HCT116 (cell line): ENCODE measurements at regions not wholly inside any gene's neighbourhood (a gene's known extent, or its start where the extent isn't known, plus 50 kb on each side); places are given as distances from the start of the nearest gene placed in this dataset.

Experiments used
- ATAC-seq: fragments of 200-7000 bp; cut with Tn5 transposase; 2 replicates; pipeline ENCODE4 v1.9.1; 2020; ENCODE audit warnings: mild to moderate bottlenecking, moderate library complexity
- BruUV-seq: library from RNA; stranded (reverse); fragments of 400-500 nt; replicated peaks from 2 replicates; lab custom pipeline; 2021; lab: Mats Ljungman, UMichigan
- CTCF ChIA-PET: fragments of 300-600 bp; sonication (Branson Sonifier 250); formaldehyde crosslinking; loops from one replicate; lab custom pipeline; 2021; ENCODE audit warnings: antibody characterized with exemption; lab: Charles Lee
- POLR2A ChIA-PET: fragments of 300-600, 350-600 bp; sonication (Branson Sonifier 250); formaldehyde crosslinking; loops from one replicate; lab custom pipeline; 2021; ENCODE audit warnings: antibody characterized with exemption; lab: Charles Lee
- RAD21 ChIA-PET, 2 experiments: fragments of 300-600 bp; sonication (Branson Sonifier 250); formaldehyde crosslinking; loops; one replicate each; lab custom pipeline; 2023; ENCODE audit warnings: low total read pairs in 2 of 2; ENCODE audit not compliant: uncharacterized antibody in 2 of 2, unreplicated experiment in 2 of 2, low non-redundant PET in 1 of 2; lab: Charles Lee
- DNase-seq: peaks from one replicate; pipeline ENCODE4 v3.0.0-alpha.2; 2010; ENCODE audit warnings: low read depth, low spot score
- H2AFZ ChIP-seq: fragments of 200-600 bp; shearing (Covaris generic), sonication (generic); 2 replicates; pipeline ENCODE4 v1.6.1; 2017; ENCODE audit warnings: low read depth, mixed run types, mixed read lengths, antibody characterized with exemption, low read length; ENCODE audit not compliant: poor library complexity, severe bottlenecking
- H3K27ac ChIP-seq: 2 replicates; pipeline ENCODE4 v1.5.1; 2012; ENCODE audit warnings: low read depth, low read length
- H3K27me3 ChIP-seq: fragments of 200-600 bp; sonication (generic); 2 replicates; pipeline ENCODE4 v1.6.1; 2016; ENCODE audit warnings: mixed run types, low read length, mixed read lengths; ENCODE audit not compliant: insufficient read depth
- H3K36me3 ChIP-seq, 2 experiments: fragments of 200-500 bp in 1 of 2; fragments of 200-600 bp in 1 of 2; sonication (Bioruptor generic) in 1 of 2; sonication (generic) in 1 of 2; 2 replicates each; pipeline versions ENCODE4 v1.5.1 to v1.6.1; 2014 to 2016; ENCODE audit warnings: low read length in 2 of 2, inconsistent platforms in 1 of 2, mixed read lengths in 1 of 2, mixed run types in 1 of 2; ENCODE audit not compliant: insufficient read depth in 2 of 2, control insufficient read depth in 1 of 2
- H3K4me1 ChIP-seq, 2 experiments: fragments of 200-600 bp in 1 of 2; sonication (generic) in 1 of 2; 2 replicates each; pipeline versions ENCODE4 v1.5.1 to v1.6.1; 2012 to 2017; ENCODE audit warnings: low read length in 2 of 2, inconsistent platforms in 1 of 2, mild to moderate bottlenecking in 1 of 2, mixed read lengths in 1 of 2, mixed run types in 1 of 2, moderate library complexity in 1 of 2; ENCODE audit not compliant: insufficient read depth in 2 of 2, control insufficient read depth in 1 of 2
- H3K4me2 ChIP-seq: fragments of 200-600 bp; sonication (generic); 2 replicates; pipeline ENCODE4 v1.6.1; 2017; ENCODE audit warnings: mixed run types, low read length, mixed read lengths
- H3K4me3 ChIP-seq, 2 experiments: fragments of 200-600 bp in 1 of 2; sonication (generic) in 1 of 2; replicated peaks in 1 of 2; 2 replicates each; pipeline ENCODE4 v1.5.1; 2011 to 2016; ENCODE audit warnings: low read length in 2 of 2, control low read depth in 1 of 2, low read depth in 1 of 2, mild to moderate bottlenecking in 1 of 2, mixed read lengths in 1 of 2, mixed run types in 1 of 2
- H3K79me2 ChIP-seq: fragments of 200-600 bp; sonication (generic); 2 replicates; pipeline ENCODE4 v1.6.1; 2017; ENCODE audit warnings: mild to moderate bottlenecking, mixed run types, low read length, moderate library complexity, mixed read lengths; ENCODE audit not compliant: insufficient read depth
- H3K9ac ChIP-seq: fragments of 200-600 bp; sonication (generic); 2 replicates; pipeline ENCODE4 v1.6.1; 2016; ENCODE audit warnings: low read length, mixed read lengths
- H3K9me2 ChIP-seq: fragments of 200-600 bp; sonication (generic), shearing (Covaris generic); 2 replicates; pipeline ENCODE4 v1.6.1; 2017; ENCODE audit warnings: mixed run types, mild to moderate bottlenecking, moderate library complexity; ENCODE audit not compliant: insufficient read depth
- H3K9me3 ChIP-seq, 2 experiments: fragments of 200-500 bp in 1 of 2; fragments of 200-600 bp in 1 of 2; sonication (Bioruptor generic) in 1 of 2; sonication (generic) in 1 of 2; 2 replicates each; pipeline ENCODE4 v1.6.1; 2014 to 2017; ENCODE audit warnings: low read length in 2 of 2, mixed read lengths in 2 of 2, inconsistent platforms in 1 of 2, low read depth in 1 of 2, mild to moderate bottlenecking in 1 of 2, mixed run types in 1 of 2, moderate library complexity in 1 of 2; ENCODE audit not compliant: control insufficient read depth in 1 of 2, insufficient read depth in 1 of 2
- H4K20me1 ChIP-seq: fragments of 200-600 bp; sonication (generic), shearing (Covaris generic); 2 replicates; pipeline ENCODE4 v1.6.1; 2017; ENCODE audit warnings: mixed run types, mild to moderate bottlenecking, moderate library complexity; ENCODE audit not compliant: insufficient read depth
- CBX3 ChIP-seq: IDR thresholded peaks from 2 replicates; pipeline ENCODE4 v1.6.1; 2012; ENCODE audit warnings: low read depth
- CEBPB ChIP-seq: IDR thresholded peaks from 2 replicates; pipeline ENCODE4 v1.6.1; 2012; ENCODE audit warnings: low read depth
- CTCF ChIP-seq, 3 experiments: fragments of 200-600 bp in 1 of 3; sonication (generic) in 1 of 3; IDR thresholded peaks in 2 of 3; conservative IDR thresholded peaks in 1 of 3; 2 replicates each; pipeline ENCODE4 v1.5.1; 2012 to 2017; ENCODE audit warnings: low read depth in 2 of 3, low read length in 2 of 3, antibody characterized with exemption in 1 of 3, borderline replicate concordance in 1 of 3, control low read depth in 1 of 3, mild to moderate bottlenecking in 1 of 3, mixed read lengths in 1 of 3, mixed run types in 1 of 3, moderate library complexity in 1 of 3; ENCODE audit not compliant: insufficient read depth in 1 of 3
- EGR1 ChIP-seq: IDR thresholded peaks from 2 replicates; pipeline ENCODE4 v1.6.1; 2012; ENCODE audit warnings: low read depth
- ELF1 ChIP-seq: IDR thresholded peaks from 2 replicates; pipeline ENCODE4 v1.6.1; 2012; ENCODE audit warnings: low read depth, borderline replicate concordance
- EZH2phosphoT487 ChIP-seq: fragments of 200-600 bp; IDR thresholded peaks from 2 replicates; pipeline ENCODE4 v1.6.1; 2018; ENCODE audit warnings: antibody characterized with exemption, borderline replicate concordance
- JUND ChIP-seq: IDR thresholded peaks from 2 replicates; pipeline ENCODE4 v1.6.1; 2012
- POLR2AphosphoS5 ChIP-seq: IDR thresholded peaks from 2 replicates; pipeline ENCODE4 v1.6.1; 2011; ENCODE audit warnings: mild to moderate bottlenecking, low read depth, low read length, moderate library complexity
- RAD21 ChIP-seq: IDR thresholded peaks from 2 replicates; pipeline ENCODE4 v1.6.1; 2012; ENCODE audit warnings: low read depth, mild to moderate bottlenecking
- SIN3A ChIP-seq: IDR thresholded peaks from 2 replicates; pipeline ENCODE4 v1.6.1; 2012; ENCODE audit warnings: low read depth
- SRF ChIP-seq: IDR thresholded peaks from 2 replicates; pipeline ENCODE4 v1.6.1; 2012; ENCODE audit warnings: low read depth
- TCF7L2 ChIP-seq: IDR thresholded peaks from 2 replicates; pipeline ENCODE4 v1.7.0; 2011; ENCODE audit warnings: borderline replicate concordance, inconsistent platforms; ENCODE audit not compliant: insufficient read depth, insufficient read length; ENCODE audit errors: extremely low read depth
- ZBTB33 ChIP-seq: IDR thresholded peaks from 2 replicates; pipeline ENCODE4 v1.6.1; 2011; ENCODE audit warnings: mild to moderate bottlenecking, low read length, moderate library complexity; ENCODE audit not compliant: insufficient replicate concordance; ENCODE audit errors: extremely low read depth
- ZFX ChIP-seq: fragments of 450-650 bp; IDR thresholded peaks from 2 replicates; pipeline ENCODE4 v1.6.1; 2017
- ZNF274 ChIP-seq: fragments of 200-500 bp; sonication (Bioruptor generic); IDR thresholded peaks from 2 replicates; pipeline ENCODE4 v1.6.1; 2014; ENCODE audit warnings: mild to moderate bottlenecking, low read depth, low read length, inconsistent platforms
- intact Hi-C: fragments of 100-400 bp; cut with micrococcal nuclease; formaldehyde crosslinking; loops from 2 replicates; pipeline ENCODE4 v1.10.0; 2022
- TF ChIP-seq, protein P1 (sequence below): IDR thresholded peaks from 2 replicates; pipeline ENCODE4 v1.6.1; 2012
- TF ChIP-seq, protein P2 (sequence below): IDR thresholded peaks from 2 replicates; pipeline ENCODE4 v1.6.1; 2012

GRCh38 chr7:69019437-69019836 is 578.8 kb upstream of the AUTS2 start:
- POLR2A ChIA-PET = no interaction called here
- Histone ChIP-seq H3K9me3 (peaks cover 11 to 16% of the 10 kb centered on the region in 2 experiments; a peak in 2 of 4 replicates), H3K4me3 (no peak overlapping the region), H3K27me3 (no peaks in the 10 kb centered on the region), H3K4me1 (no peaks in the 10 kb centered on the region), H2AFZ (no peak overlapping the region), H4K20me1 (no peaks in the 10 kb centered on the region), H3K9ac (no peak overlapping the region), H3K36me3 (no peaks in the 10 kb centered on the region), H3K27ac (no peak overlapping the region), H3K9me2 (no peaks in the 10 kb centered on the region), H3K4me2 (no peak overlapping the region), H3K79me2 (no peaks in the 10 kb centered on the region)
- no TSS peak for BruUV-seq
- TF ChIP-seq CTCF (IDR thresholded peaks at IDR 0.05 in 2 of 3, conservative IDR thresholded peaks at IDR 0.05 in 1 of 3; ENCODE audit: borderline replicate concordance in 1 of 3, insufficient read depth in 1 of 3, low read depth in 2 of 3, low read length in 2 of 3) (no peak), CEBPB (no peak), EGR1 (no peak), POLR2AphosphoS5 (no peak), ZFX (no peak), ELF1 (no peak), ZBTB33 (no peak), EZH2phosphoT487 (no peak), RAD21 (no peak), ZNF274 (no peak), SIN3A (no peak), SRF (no peak), TCF7L2 (no peak), JUND (no peak), CBX3 (no peak)
- TF ChIP-seq, protein P1, sequence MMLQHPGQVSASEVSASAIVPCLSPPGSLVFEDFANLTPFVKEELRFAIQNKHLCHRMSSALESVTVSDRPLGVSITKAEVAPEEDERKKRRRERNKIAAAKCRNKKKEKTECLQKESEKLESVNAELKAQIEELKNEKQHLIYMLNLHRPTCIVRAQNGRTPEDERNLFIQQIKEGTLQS = no peak
- TF ChIP-seq, protein P2, sequence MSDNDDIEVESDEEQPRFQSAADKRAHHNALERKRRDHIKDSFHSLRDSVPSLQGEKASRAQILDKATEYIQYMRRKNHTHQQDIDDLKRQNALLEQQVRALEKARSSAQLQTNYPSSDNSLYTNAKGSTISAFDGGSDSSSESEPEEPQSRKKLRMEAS = no peak
- ATAC-seq (no peak), DNase-seq (no peak)
- RAD21 ChIA-PET = no interaction called here
- intact Hi-C loops = no loop called here
- CTCF ChIA-PET = no interaction called here
